GM10266 (cell line): ENCODE measurements at regions not wholly inside any gene's neighbourhood (a gene's known extent, or its start where the extent isn't known, plus 50 kb on each side); places are given as distances from the start of the nearest gene placed in this dataset.

Experiments used
- DNase-seq: peaks from one replicate; pipeline ENCODE4 v3.0.0; 2012; ENCODE audit errors: extremely low spot score
- CTCF ChIP-seq: IDR thresholded peaks from 2 replicates; pipeline ENCODE4 v1.5.1; 2012; ENCODE audit warnings: mild to moderate bottlenecking, low read depth; ENCODE audit not compliant: control insufficient read depth, insufficient read depth; ENCODE audit errors: missing control alignments

GRCh38 chr20:22475662-22476061 lies 108.7 kb downstream of the FOXA2 start:
- DNase-seq, result no peak
- TF ChIP-seq CTCF, result no peak

DNA sequence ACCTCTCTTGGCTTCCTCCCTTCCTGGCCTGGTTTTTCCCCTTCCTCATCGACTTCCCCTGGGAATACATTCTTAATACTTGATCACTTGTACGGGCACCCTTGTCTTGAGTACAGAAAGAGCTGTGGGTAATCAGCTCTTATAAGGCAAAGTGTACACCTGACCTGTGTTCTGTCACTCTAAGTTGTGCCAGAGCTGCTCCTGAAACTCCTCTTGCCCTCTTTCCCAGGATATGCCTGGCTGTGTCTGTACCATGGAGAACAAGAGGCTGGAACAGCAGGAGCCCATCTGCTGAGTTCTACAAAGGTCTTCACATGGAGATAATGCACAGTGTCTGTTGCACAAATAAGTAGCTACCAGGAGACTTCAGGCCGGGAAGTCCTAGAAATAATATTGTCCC lies 110.1 kb downstream of the FOXA2 start:
- no peak for TF ChIP-seq CTCF
- no peak for DNase-seq

GRCh38 chr20:22473293-22473692 lies 111.1 kb downstream of the FOXA2 start:
- no peak for DNase-seq
- no peak for TF ChIP-seq CTCF

GRCh38 chr20:22472447-22473100 lies 111.8 kb downstream of the FOXA2 start:
- TF ChIP-seq CTCF, result no peak
- no peak for DNase-seq

DNA sequence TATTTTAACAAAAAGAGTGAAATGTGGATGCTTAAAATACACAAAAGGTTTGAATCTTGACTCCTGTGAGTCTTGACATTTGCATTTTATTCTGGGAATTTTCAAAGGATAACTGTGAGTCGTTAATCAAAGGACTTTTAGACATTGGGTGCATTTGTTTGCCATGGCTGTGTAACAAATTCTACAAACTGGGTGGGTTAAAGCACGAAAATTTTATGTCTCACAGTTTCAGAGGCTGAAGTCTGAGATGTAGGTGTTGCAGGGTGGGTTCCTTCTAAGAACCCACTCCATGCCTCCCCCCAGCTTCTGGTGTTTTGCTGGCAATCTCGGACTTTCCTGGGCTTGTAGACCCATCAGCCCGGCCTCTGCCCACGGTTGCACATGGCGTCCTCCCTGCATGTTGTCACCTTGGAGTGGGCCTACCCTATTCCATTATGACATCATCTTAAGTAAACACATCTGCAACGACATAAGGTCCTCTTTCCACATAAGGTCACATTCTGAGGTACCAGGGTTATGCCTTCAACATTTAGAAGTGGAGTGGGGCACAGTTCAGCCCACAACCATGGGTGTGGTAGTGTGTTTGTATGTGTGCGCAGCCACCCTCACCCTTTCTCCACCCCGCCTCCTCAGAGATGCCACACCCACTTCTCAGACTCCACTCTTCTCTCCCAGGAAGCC lies 113.1 kb downstream of the FOXA2 start:
- DNase-seq, result no peak
- TF ChIP-seq CTCF, result no peak

- DNase-seq, result no peak
- TF ChIP-seq CTCF, result no peak
Observed at GRCh38 chr20:22470620-22471026, 113.7 kb downstream of the FOXA2 start.

DNA sequence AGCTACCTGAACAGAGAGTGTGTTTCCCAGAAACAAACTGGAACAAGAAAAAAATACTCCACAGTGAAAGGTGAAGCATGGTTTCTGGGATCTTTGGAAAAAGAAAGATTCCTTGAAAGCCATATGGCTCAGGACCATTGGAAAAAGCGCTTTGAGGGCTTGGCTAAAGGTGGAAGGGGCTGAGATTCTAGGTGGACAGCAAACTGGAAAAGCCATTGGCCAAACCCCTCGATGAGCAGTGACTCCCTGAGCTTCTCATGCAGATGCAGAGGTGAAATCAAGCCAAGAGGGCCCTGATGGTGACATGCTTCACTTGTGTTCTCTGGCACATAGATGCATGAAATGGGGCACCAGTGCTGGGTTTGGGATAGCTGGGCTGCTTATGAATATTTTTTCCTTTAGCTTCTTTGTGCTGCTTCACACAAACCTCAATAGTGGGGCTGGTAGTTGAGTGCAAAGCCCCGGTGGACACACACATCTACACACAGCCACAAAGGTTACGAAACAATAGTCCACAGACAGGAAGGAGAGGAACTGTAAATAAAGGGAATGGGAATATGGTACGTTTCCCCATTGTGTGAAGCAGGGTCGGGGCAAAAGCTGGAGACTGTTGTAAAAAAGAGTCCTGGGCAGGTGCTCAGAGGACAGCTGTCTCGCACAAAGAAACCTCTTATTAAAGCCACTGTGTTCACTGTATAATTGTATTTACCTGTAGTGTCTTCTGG lies 117.8 kb downstream of the FOXA2 start:
- no peak for TF ChIP-seq CTCF
- DNase-seq, result no peak
